Sigmoid colon (tissue), 4 donors: ENCODE measurements at regions not wholly inside any gene's neighbourhood (a gene's known extent, or its start where the extent isn't known, plus 50 kb on each side); places are given as distances from the start of the nearest gene placed in this dataset.

ENCODE experiments used
- CTCF ChIP-seq, 4 experiments: fragments of 450-650 bp in 3 of 4; fragments of 200-600 bp in 1 of 4; IDR thresholded peaks; one replicate each; pipeline ENCODE4 v1.5.1; 2016 to 2019; ENCODE audit warnings: antibody characterized with exemption in 4 of 4, mild to moderate bottlenecking in 3 of 4, moderate library complexity in 2 of 4
- EP300 ChIP-seq, 4 donors: sonication (generic); formaldehyde crosslinking; IDR thresholded peaks; one replicate each; pipeline ENCODE4 v1.6.1; 2017; ENCODE audit warnings: antibody characterized with exemption in 4 of 4
- POLR2A ChIP-seq, 2 donors: fragments of 450-650 bp; IDR thresholded peaks; one replicate each; pipeline ENCODE4 v1.6.1; 2016; ENCODE audit warnings: antibody characterized with exemption in 2 of 2, mild to moderate bottlenecking in 2 of 2, moderate library complexity in 2 of 2
- POLR2AphosphoS5 ChIP-seq, 4 donors: sonication (generic); formaldehyde crosslinking; IDR thresholded peaks; one replicate each; pipeline ENCODE4 v1.6.1; 2017; ENCODE audit warnings: antibody characterized with exemption in 4 of 4

- no peak for TF ChIP-seq CTCF (IDR thresholded peaks at IDR 0.05)
- no peak for TF ChIP-seq EP300 (IDR thresholded peaks at IDR 0.05)
- TF ChIP-seq POLR2A (IDR thresholded peaks at IDR 0.05): no peak
- TF ChIP-seq POLR2AphosphoS5 (IDR thresholded peaks at IDR 0.05): no peak
Observed at GRCh38 chr3:1551741-1552140, 458.9 kb downstream of the CNTN6 start.
